ENCODE measurements at regions not wholly inside any gene's neighbourhood (a gene's known extent, or its start where the extent isn't known, plus 50 kb on each side); places are given as distances from the start of the nearest gene placed in this dataset.

GRCh38 chr5:86864051-86864450, 246.3 kb downstream of the COX7C start:
- TF ChIP-seq, protein P1, sequence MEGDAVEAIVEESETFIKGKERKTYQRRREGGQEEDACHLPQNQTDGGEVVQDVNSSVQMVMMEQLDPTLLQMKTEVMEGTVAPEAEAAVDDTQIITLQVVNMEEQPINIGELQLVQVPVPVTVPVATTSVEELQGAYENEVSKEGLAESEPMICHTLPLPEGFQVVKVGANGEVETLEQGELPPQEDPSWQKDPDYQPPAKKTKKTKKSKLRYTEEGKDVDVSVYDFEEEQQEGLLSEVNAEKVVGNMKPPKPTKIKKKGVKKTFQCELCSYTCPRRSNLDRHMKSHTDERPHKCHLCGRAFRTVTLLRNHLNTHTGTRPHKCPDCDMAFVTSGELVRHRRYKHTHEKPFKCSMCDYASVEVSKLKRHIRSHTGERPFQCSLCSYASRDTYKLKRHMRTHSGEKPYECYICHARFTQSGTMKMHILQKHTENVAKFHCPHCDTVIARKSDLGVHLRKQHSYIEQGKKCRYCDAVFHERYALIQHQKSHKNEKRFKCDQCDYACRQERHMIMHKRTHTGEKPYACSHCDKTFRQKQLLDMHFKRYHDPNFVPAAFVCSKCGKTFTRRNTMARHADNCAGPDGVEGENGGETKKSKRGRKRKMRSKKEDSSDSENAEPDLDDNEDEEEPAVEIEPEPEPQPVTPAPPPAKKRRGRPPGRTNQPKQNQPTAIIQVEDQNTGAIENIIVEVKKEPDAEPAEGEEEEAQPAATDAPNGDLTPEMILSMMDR (IDR thresholded peaks at IDR 0.05; ENCODE audit: insufficient read depth, low read length): no peak
- no peak for DNase-seq (ENCODE audit: low read depth)

GRCh38 chr5:86865256-86865785, 247.6 kb downstream of the COX7C start:
- H3K4me3 ChIP-seq (ENCODE audit: low read depth, low read length): no peak overlapping the region
- no peak for DNase-seq (ENCODE audit: low read depth)
- TF ChIP-seq, protein P1 (IDR thresholded peaks at IDR 0.05; ENCODE audit: insufficient read depth, low read length): no peak

More at GRCh38 chr5:86864051-86864450, 246.3 kb downstream of the COX7C start:
- H3K4me3 ChIP-seq (ENCODE audit: low read depth, low read length): no peak overlapping the region

- DNase-seq (ENCODE audit: low read depth): no peak
- TF ChIP-seq, protein P1 (IDR thresholded peaks at IDR 0.05; ENCODE audit: insufficient read depth, low read length): no peak
- H3K4me3 ChIP-seq (ENCODE audit: low read depth, low read length): no peak overlapping the region
These were observed 248.3 kb downstream of the COX7C start for GRCh38 chr5:86866036-86866435.

DNA sequence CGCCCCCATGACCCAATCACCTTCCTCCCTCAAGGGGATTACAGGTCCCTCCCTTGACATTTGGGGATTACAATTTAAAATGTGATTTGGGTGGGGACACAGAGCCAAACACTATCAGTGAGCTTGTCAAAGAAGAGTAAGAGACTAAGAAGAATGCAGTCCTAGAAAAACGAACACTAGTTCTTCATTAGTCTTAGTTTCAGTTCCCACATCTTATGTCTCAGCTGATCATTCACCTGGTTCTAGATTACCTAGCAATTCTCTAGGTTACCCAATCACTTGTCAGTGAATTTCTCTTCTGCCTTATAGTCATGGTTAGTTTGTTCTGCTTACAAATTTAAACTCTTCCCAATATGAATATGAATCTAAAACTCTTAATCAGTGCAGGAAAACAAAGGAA, 251.5 kb downstream of the COX7C start:
- H3K4me3 ChIP-seq (ENCODE audit: low read depth, low read length): no peak overlapping the region
- no peak for DNase-seq (ENCODE audit: low read depth)
- TF ChIP-seq, protein P1 (IDR thresholded peaks at IDR 0.05; ENCODE audit: insufficient read depth, low read length): no peak

- DNase-seq (ENCODE audit: low read depth): no peak
- H3K4me3 ChIP-seq (ENCODE audit: low read depth, low read length): no peak overlapping the region
- TF ChIP-seq, protein P1 (IDR thresholded peaks at IDR 0.05; ENCODE audit: insufficient read depth, low read length): no peak
These were observed 257.8 kb downstream of the COX7C start for GRCh38 chr5:86875539-86875938.

GRCh38 chr5:86878250-86878649, 260.5 kb downstream of the COX7C start:
- DNase-seq (ENCODE audit: low read depth): no peak

More at GRCh38 chr5:86878250-86878649, 260.5 kb downstream of the COX7C start:
- no peak overlapping the region for H3K4me3 ChIP-seq (ENCODE audit: low read depth, low read length)
- TF ChIP-seq, protein P1 (IDR thresholded peaks at IDR 0.05; ENCODE audit: insufficient read depth, low read length): no peak

All from fibroblast of the aortic adventitia (primary cell).